CD4-positive, alpha-beta T cell treated with Interferon alpha-2 for 1 hour (primary cell): ENCODE measurements at regions not wholly inside any gene's neighbourhood (a gene's known extent, or its start where the extent isn't known, plus 50 kb on each side); places are given as distances from the start of the nearest gene placed in this dataset.
"Not testable (repeated sequence)": the region's sequence is repeated elsewhere in the genome, so short reads cannot be mapped to it uniquely, and the experiment has no call there.

Experiments
- DNase-seq, 2 donors: peaks; one replicate each; pipeline ENCODE4 v3.0.0-alpha.2; 2020 to 2022

- DNase-seq, result no peak
Observed at GRCh38 chr20:22821796-22822195, 213.3 kb upstream of the SSTR4 start.

GRCh38 chr20:22823119-22823518 lies 212.0 kb upstream of the SSTR4 start:
- no peak for DNase-seq

- DNase-seq, result no peak
Observed at GRCh38 chr20:22824077-22824476, 211.0 kb upstream of the SSTR4 start.

GRCh38 chr20:22825076-22825475 lies 210.0 kb upstream of the SSTR4 start:
- DNase-seq, result no peak

GRCh38 chr20:22825546-22825945 lies 209.6 kb upstream of the SSTR4 start:
- no peak for DNase-seq

- DNase-seq, result no peak
Observed at GRCh38 chr20:22826306-22827230, 208.5 kb upstream of the SSTR4 start.

GRCh38 chr20:22827916-22828315 lies 207.2 kb upstream of the SSTR4 start:
- no peak for DNase-seq

GRCh38 chr20:22829356-22829755 lies 205.8 kb upstream of the SSTR4 start:
- DNase-seq, result no peak

- no peak for DNase-seq
Observed at GRCh38 chr20:22830138-22830537, 205.0 kb upstream of the SSTR4 start.

- not testable (repeated sequence) for DNase-seq
Observed at GRCh38 chr20:22830715-22831114, 204.4 kb upstream of the SSTR4 start.

- no peak for DNase-seq
Observed at GRCh38 chr20:22833851-22834250, 201.3 kb upstream of the SSTR4 start.

GRCh38 chr20:22834651-22835256 lies 200.4 kb upstream of the SSTR4 start:
- no peak for DNase-seq

GRCh38 chr20:22836211-22836610 lies 198.9 kb upstream of the SSTR4 start:
- no peak for DNase-seq

- DNase-seq, result no peak
Observed at GRCh38 chr20:22836877-22837276, 198.2 kb upstream of the SSTR4 start.

GRCh38 chr20:22838001-22838400 lies 197.1 kb upstream of the SSTR4 start:
- DNase-seq, result no peak

GRCh38 chr20:22841846-22842245 lies 193.3 kb upstream of the SSTR4 start:
- DNase-seq, result no peak

GRCh38 chr20:22842793-22843192 lies 192.3 kb upstream of the SSTR4 start:
- DNase-seq, result no peak

GRCh38 chr20:22844959-22845358 lies 190.2 kb upstream of the SSTR4 start:
- no peak for DNase-seq

GRCh38 chr20:22846863-22847262 lies 188.2 kb upstream of the SSTR4 start:
- DNase-seq, result no peak

GRCh38 chr20:22848364-22848763 lies 186.7 kb upstream of the SSTR4 start:
- DNase-seq, result no peak

GRCh38 chr20:22851679-22852346 lies 183.3 kb upstream of the SSTR4 start:
- DNase-seq, result not testable (repeated sequence)

- no peak for DNase-seq
Observed at GRCh38 chr20:22861231-22861980, 173.7 kb upstream of the SSTR4 start.

GRCh38 chr20:22861990-22862389 lies 173.1 kb upstream of the SSTR4 start:
- DNase-seq, result no peak
